Heart left ventricle (tissue), 16 donors: ENCODE measurements at regions not wholly inside any gene's neighbourhood (a gene's known extent, or its start where the extent isn't known, plus 50 kb on each side); places are given as distances from the start of the nearest gene placed in this dataset.

Experiments
- ATAC-seq, 4 donors: fragments of 200-7000 bp; cut with Tn5 transposase; one replicate each; pipeline ENCODE4 v1.9.1; 2020 to 2022; ENCODE audit warnings: moderate library complexity in 4 of 4, mild to moderate bottlenecking in 3 of 4, moderate number of reproducible peaks in 1 of 4
- DNase-seq, 5 donors: peaks; one replicate each; pipeline ENCODE4 v3.0.0-alpha.2; 2020
- H3K27ac ChIP-seq, 12 donors: fragments of 200-600 bp; sonication (generic) in 4 of 12; one replicate each; pipeline versions ENCODE4 v1.5.0 to v1.8.0; 2016 to 2022; ENCODE audit warnings: mild to moderate bottlenecking in 2 of 12
- H3K27me3 ChIP-seq, 9 donors: fragments of 200-600 bp; sonication (generic) in 2 of 9; one replicate each; pipeline versions ENCODE4 v1.5.1 to v1.8.0; 2016 to 2022; ENCODE audit warnings: mild to moderate bottlenecking in 3 of 9
- H3K36me3 ChIP-seq, 9 donors: fragments of 200-600 bp; sonication (generic) in 2 of 9; one replicate each; pipeline versions ENCODE4 v1.5.0 to v1.8.0; 2018 to 2022; ENCODE audit warnings: mild to moderate bottlenecking in 2 of 9
- H3K4me1 ChIP-seq, 12 donors: fragments of 200-600 bp; sonication (generic) in 4 of 12; one replicate each; pipeline versions ENCODE4 v1.5.0 to v1.8.0; 2016 to 2022; ENCODE audit warnings: mild to moderate bottlenecking in 3 of 12
- H3K4me3 ChIP-seq, 12 donors: fragments of 200-600 bp; sonication (generic) in 4 of 12; one replicate each; pipeline versions ENCODE4 v1.5.0 to v1.8.0; 2017 to 2022; ENCODE audit warnings: mild to moderate bottlenecking in 9 of 12, moderate library complexity in 4 of 12
- H3K9me3 ChIP-seq, 12 donors: fragments of 200-600 bp; sonication (generic) in 4 of 12; one replicate each; pipeline versions ENCODE4 v1.5.0 to v1.8.0; 2016 to 2022; ENCODE audit warnings: mild to moderate bottlenecking in 1 of 12
- CTCF ChIP-seq, 12 donors: fragments of 200-600 bp; sonication (generic) in 4 of 12; IDR thresholded peaks; one replicate each; pipeline versions ENCODE4 v1.5.0 to v1.8.0; 2018 to 2022; ENCODE audit warnings: antibody characterized with exemption in 12 of 12, mild to moderate bottlenecking in 5 of 12
- POLR2A ChIP-seq, 2 donors: fragments of 450-650 bp; IDR thresholded peaks; one replicate each; pipeline ENCODE4 v1.6.1; 2017; ENCODE audit warnings: antibody characterized with exemption in 2 of 2, mild to moderate bottlenecking in 2 of 2, moderate library complexity in 2 of 2
- WGBS, 4 donors: extraction: QIAGEN DNeasy Blood & Tissue Kit in 2 of 4; methylation state at CpG; one replicate each; pipeline versions ENCODE4 v1.1.5 to v1.1.7; 2013 to 2018; 5-methylcytosine and 5-hydroxymethylcytosine counted together
- intact Hi-C, 10 donors: fragments of 100-400 bp; cut with DNase I; formaldehyde crosslinking; loops; one replicate each; pipeline versions ENCODE4 v1.11.1 to v1.14.2; 2022
- donor health status: ischemic (EF 13 %, LVEDD 7.1; RV severe dilation, severe dysfunction).
- donor health status: healthy with polysubstance abuse.
- donor health status: DM: no; HTN: yes; CAD: no.
- donor health status: DM: no; HTN: no; CAD: no.
- donor health status: ischemic (EF 25% LVEDD 6.9; RV normal size, moderate dysfunction).
- donor health status: ischemic (EF 25% LVEDD 5.7; RV mildly dilated, moderate dysfunction).
- donor health status: healthy.
- donor health status: DM: yes; HTN: yes; CAD: no.
- donor health status: ischemic (EF 35%, LVEDD 5.7; RV mildly dilated, moderate dysfunction).
- donor health status: nonischemic (EF 11% LVEDD 7.7; RV severe dilation, severe dysfunction).
- donor health status: DM: yes; HTN: yes; CAD: no.
- donor health status: PGD.
- donor health status: ischemic (EF 29% LVEDD 5.4; RV normal size, mild dysfunction).
- donor health status: nonischemic (EF 23%, LVEDD 6.1; RV moderate dilation, normal function).

- ATAC-seq (no peak), DNase-seq (no peak)
- Histone ChIP-seq H3K27ac (no peak overlapping the region), H3K36me3 (no peaks in the 10 kb centered on the region), H3K27me3 (peaks cover 0 to 5% (median 0%) of the 10 kb centered on the region in 9 donors), H3K4me3 (no peak overlapping the region), H3K4me1 (no peaks in the 10 kb centered on the region), H3K9me3 (no peaks in the 10 kb centered on the region)
- 85 to 91% (median 86%) methylated on average over 3 of the region's 3 CpGs for WGBS, 4 donors
- no peak for TF ChIP-seq CTCF (IDR thresholded peaks at IDR 0.05)
- TF ChIP-seq POLR2A (IDR thresholded peaks at IDR 0.05): no peak
- intact Hi-C loops: no loop called here
Measured at GRCh38 chr9:82161876-82162275, 173.3 kb downstream of the SPATA31D1 start.

- Histone ChIP-seq H3K27ac (no peak overlapping the region), H3K9me3 (no peaks in the 10 kb centered on the region), H3K36me3 (no peaks in the 10 kb centered on the region), H3K4me3 (no peak overlapping the region), H3K4me1 (no peaks in the 10 kb centered on the region), H3K27me3 (peaks cover 0 to 5% (median 0%) of the 10 kb centered on the region in 9 donors)
- TF ChIP-seq CTCF (IDR thresholded peaks at IDR 0.05) (no peak), POLR2A (IDR thresholded peaks at IDR 0.05) (no peak)
- 87 to 93% (median 89%) methylated on average over 2 of the region's 2 CpGs for WGBS, 4 donors
- DNase-seq (no peak), ATAC-seq (no peak)
- intact Hi-C loops: no loop called here
Measured at GRCh38 chr9:82164159-82164558, 175.6 kb downstream of the SPATA31D1 start.

GRCh38 chr9:82167296-82167695 is 178.7 kb downstream of the SPATA31D1 start:
- H3K9me3 ChIP-seq: no peaks in the 10 kb centered on the region
- H3K36me3 ChIP-seq: no peaks in the 10 kb centered on the region
- ATAC-seq: no peak
- H3K4me1 ChIP-seq: peaks cover 0 to 6% (median 0%) of the 10 kb centered on the region in 12 donors
- H3K27ac ChIP-seq: no peak overlapping the region
- no peak for TF ChIP-seq CTCF (IDR thresholded peaks at IDR 0.05)
- TF ChIP-seq POLR2A (IDR thresholded peaks at IDR 0.05): no peak
- peaks cover 0 to 5% (median 0%) of the 10 kb centered on the region in 9 donors for H3K27me3 ChIP-seq
- DNase-seq: no peak
- intact Hi-C loops: no loop called here
- WGBS, 4 donors: 67 to 82% (median 74%) methylated on average over 4 of the region's 4 CpGs
- H3K4me3 ChIP-seq: no peak overlapping the region

GRCh38 chr9:82168585-82168984 is 180.0 kb downstream of the SPATA31D1 start:
- Histone ChIP-seq H3K4me1 (peaks cover 0 to 6% (median 0%) of the 10 kb centered on the region in 12 donors), H3K9me3 (no peaks in the 10 kb centered on the region), H3K36me3 (no peaks in the 10 kb centered on the region), H3K4me3 (no peak overlapping the region), H3K27me3 (peaks cover 0 to 5% (median 0%) of the 10 kb centered on the region in 9 donors), H3K27ac (no peak overlapping the region)
- intact Hi-C loops: no loop called here
- TF ChIP-seq CTCF (IDR thresholded peaks at IDR 0.05) (no peak), POLR2A (IDR thresholded peaks at IDR 0.05) (no peak)
- ATAC-seq: no peak
- no peak for DNase-seq
- 92 to 100% (median 94%) methylated on average over 3 of the region's 3 CpGs for WGBS, 4 donors
